HFF-Myc (cell line): ENCODE measurements at regions not wholly inside any gene's neighbourhood (a gene's known extent, or its start where the extent isn't known, plus 50 kb on each side); places are given as distances from the start of the nearest gene placed in this dataset.

Experiments used
- DNase-seq: peaks from one replicate; pipeline ENCODE4 v3.0.0-alpha.2; 2011; ENCODE audit warnings: low read depth; ENCODE audit errors: extremely low read depth
- H3K4me3 ChIP-seq: replicated peaks from 2 replicates; pipeline ENCODE4 v1.5.1; 2011; ENCODE audit warnings: low read depth, mild to moderate bottlenecking, control low read depth, low read length
- CTCF ChIP-seq: IDR thresholded peaks from 2 replicates; pipeline ENCODE4 v1.5.1; 2012; ENCODE audit warnings: mild to moderate bottlenecking, low read depth, low read length, control low read depth; ENCODE audit errors: missing control alignments

- H3K4me3 ChIP-seq, result no peak overlapping the region
- no peak for DNase-seq
- no peak for TF ChIP-seq CTCF
Measured at GRCh38 chr5:112614285-112614684, 123.4 kb upstream of the APC start.

- DNase-seq, result no peak
- H3K4me3 ChIP-seq, result no peak overlapping the region
- TF ChIP-seq CTCF, result no peak
Measured at GRCh38 chr5:112614986-112615385, 122.7 kb upstream of the APC start.

GRCh38 chr5:112616812-112617547 lies 120.7 kb upstream of the APC start:
- no peak for TF ChIP-seq CTCF
- no peak for DNase-seq
- no peak overlapping the region for H3K4me3 ChIP-seq

GRCh38 chr5:112625246-112625645 lies 112.4 kb upstream of the APC start:
- DNase-seq, result no peak
- no peak overlapping the region for H3K4me3 ChIP-seq
- TF ChIP-seq CTCF, result no peak

- no peak overlapping the region for H3K4me3 ChIP-seq
- DNase-seq, result no peak
- no peak for TF ChIP-seq CTCF
Measured at GRCh38 chr5:112625689-112626438, 111.8 kb upstream of the APC start.

- no peak for TF ChIP-seq CTCF
- no peak for DNase-seq
Measured at GRCh38 chr5:112626715-112627114, 111.0 kb upstream of the APC start.

More at GRCh38 chr5:112626715-112627114, 111.0 kb upstream of the APC start:
- no peak overlapping the region for H3K4me3 ChIP-seq
